HCT116 (cell line): ENCODE measurements at regions not wholly inside any gene's neighbourhood (a gene's known extent, or its start where the extent isn't known, plus 50 kb on each side); places are given as distances from the start of the nearest gene placed in this dataset.

ENCODE experiments used
- ATAC-seq: fragments of 200-7000 bp; cut with Tn5 transposase; 2 replicates; pipeline ENCODE4 v1.9.1; 2020; ENCODE audit warnings: mild to moderate bottlenecking, moderate library complexity
- BruUV-seq: library from RNA; stranded (reverse); fragments of 400-500 nt; replicated peaks from 2 replicates; lab custom pipeline; 2021; lab: Mats Ljungman, UMichigan
- CTCF ChIA-PET: fragments of 300-600 bp; sonication (Branson Sonifier 250); formaldehyde crosslinking; loops from one replicate; lab custom pipeline; 2021; ENCODE audit warnings: antibody characterized with exemption; lab: Charles Lee
- POLR2A ChIA-PET: fragments of 300-600, 350-600 bp; sonication (Branson Sonifier 250); formaldehyde crosslinking; loops from one replicate; lab custom pipeline; 2021; ENCODE audit warnings: antibody characterized with exemption; lab: Charles Lee
- RAD21 ChIA-PET, 2 experiments: fragments of 300-600 bp; sonication (Branson Sonifier 250); formaldehyde crosslinking; loops; one replicate each; lab custom pipeline; 2023; ENCODE audit warnings: low total read pairs in 2 of 2; ENCODE audit not compliant: uncharacterized antibody in 2 of 2, unreplicated experiment in 2 of 2, low non-redundant PET in 1 of 2; lab: Charles Lee
- DNase-seq: peaks from one replicate; pipeline ENCODE4 v3.0.0-alpha.2; 2010; ENCODE audit warnings: low read depth, low spot score
- H2AFZ ChIP-seq: fragments of 200-600 bp; shearing (Covaris generic), sonication (generic); 2 replicates; pipeline ENCODE4 v1.6.1; 2017; ENCODE audit warnings: low read depth, mixed run types, mixed read lengths, antibody characterized with exemption, low read length; ENCODE audit not compliant: poor library complexity, severe bottlenecking
- H3K27ac ChIP-seq: 2 replicates; pipeline ENCODE4 v1.5.1; 2012; ENCODE audit warnings: low read depth, low read length
- H3K27me3 ChIP-seq: fragments of 200-600 bp; sonication (generic); 2 replicates; pipeline ENCODE4 v1.6.1; 2016; ENCODE audit warnings: mixed run types, low read length, mixed read lengths; ENCODE audit not compliant: insufficient read depth
- H3K36me3 ChIP-seq, 2 experiments: fragments of 200-500 bp in 1 of 2; fragments of 200-600 bp in 1 of 2; sonication (Bioruptor generic) in 1 of 2; sonication (generic) in 1 of 2; 2 replicates each; pipeline versions ENCODE4 v1.5.1 to v1.6.1; 2014 to 2016; ENCODE audit warnings: low read length in 2 of 2, inconsistent platforms in 1 of 2, mixed read lengths in 1 of 2, mixed run types in 1 of 2; ENCODE audit not compliant: insufficient read depth in 2 of 2, control insufficient read depth in 1 of 2
- H3K4me1 ChIP-seq, 2 experiments: fragments of 200-600 bp in 1 of 2; sonication (generic) in 1 of 2; 2 replicates each; pipeline versions ENCODE4 v1.5.1 to v1.6.1; 2012 to 2017; ENCODE audit warnings: low read length in 2 of 2, inconsistent platforms in 1 of 2, mild to moderate bottlenecking in 1 of 2, mixed read lengths in 1 of 2, mixed run types in 1 of 2, moderate library complexity in 1 of 2; ENCODE audit not compliant: insufficient read depth in 2 of 2, control insufficient read depth in 1 of 2
- H3K4me2 ChIP-seq: fragments of 200-600 bp; sonication (generic); 2 replicates; pipeline ENCODE4 v1.6.1; 2017; ENCODE audit warnings: mixed run types, low read length, mixed read lengths
- H3K4me3 ChIP-seq, 2 experiments: fragments of 200-600 bp in 1 of 2; sonication (generic) in 1 of 2; replicated peaks in 1 of 2; 2 replicates each; pipeline ENCODE4 v1.5.1; 2011 to 2016; ENCODE audit warnings: low read length in 2 of 2, control low read depth in 1 of 2, low read depth in 1 of 2, mild to moderate bottlenecking in 1 of 2, mixed read lengths in 1 of 2, mixed run types in 1 of 2
- H3K79me2 ChIP-seq: fragments of 200-600 bp; sonication (generic); 2 replicates; pipeline ENCODE4 v1.6.1; 2017; ENCODE audit warnings: mild to moderate bottlenecking, mixed run types, low read length, moderate library complexity, mixed read lengths; ENCODE audit not compliant: insufficient read depth
- H3K9ac ChIP-seq: fragments of 200-600 bp; sonication (generic); 2 replicates; pipeline ENCODE4 v1.6.1; 2016; ENCODE audit warnings: low read length, mixed read lengths
- H3K9me2 ChIP-seq: fragments of 200-600 bp; sonication (generic), shearing (Covaris generic); 2 replicates; pipeline ENCODE4 v1.6.1; 2017; ENCODE audit warnings: mixed run types, mild to moderate bottlenecking, moderate library complexity; ENCODE audit not compliant: insufficient read depth
- H3K9me3 ChIP-seq, 2 experiments: fragments of 200-500 bp in 1 of 2; fragments of 200-600 bp in 1 of 2; sonication (Bioruptor generic) in 1 of 2; sonication (generic) in 1 of 2; 2 replicates each; pipeline ENCODE4 v1.6.1; 2014 to 2017; ENCODE audit warnings: low read length in 2 of 2, mixed read lengths in 2 of 2, inconsistent platforms in 1 of 2, low read depth in 1 of 2, mild to moderate bottlenecking in 1 of 2, mixed run types in 1 of 2, moderate library complexity in 1 of 2; ENCODE audit not compliant: control insufficient read depth in 1 of 2, insufficient read depth in 1 of 2
- H4K20me1 ChIP-seq: fragments of 200-600 bp; sonication (generic), shearing (Covaris generic); 2 replicates; pipeline ENCODE4 v1.6.1; 2017; ENCODE audit warnings: mixed run types, mild to moderate bottlenecking, moderate library complexity; ENCODE audit not compliant: insufficient read depth
- ELF1 ChIP-seq: IDR thresholded peaks from 2 replicates; pipeline ENCODE4 v1.6.1; 2012; ENCODE audit warnings: low read depth, borderline replicate concordance
- FOSL1 ChIP-seq: IDR thresholded peaks from 2 replicates; pipeline ENCODE4 v1.6.1; 2012; ENCODE audit warnings: low read depth
- SP1 ChIP-seq: IDR thresholded peaks from 2 replicates; pipeline ENCODE4 v1.6.1; 2012; ENCODE audit warnings: low read depth
- intact Hi-C: fragments of 100-400 bp; cut with micrococcal nuclease; formaldehyde crosslinking; loops from 2 replicates; pipeline ENCODE4 v1.10.0; 2022
- TF ChIP-seq, protein P1 (sequence below): IDR thresholded peaks from 2 replicates; pipeline ENCODE4 v1.6.1; 2012

GRCh38 chr5:53237876-53238275 lies 128.3 kb upstream of the MOCS2 start:
- intact Hi-C loops, result no loop called here

GRCh38 chr5:53239301-53239990 lies 129.9 kb upstream of the MOCS2 start:
- POLR2A ChIA-PET, result no interaction called here
- TF ChIP-seq, protein P1, sequence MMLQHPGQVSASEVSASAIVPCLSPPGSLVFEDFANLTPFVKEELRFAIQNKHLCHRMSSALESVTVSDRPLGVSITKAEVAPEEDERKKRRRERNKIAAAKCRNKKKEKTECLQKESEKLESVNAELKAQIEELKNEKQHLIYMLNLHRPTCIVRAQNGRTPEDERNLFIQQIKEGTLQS, result no peak
- no peak for TF ChIP-seq FOSL1
- TF ChIP-seq SP1, result no peak
- Histone ChIP-seq H3K4me1 (no peaks in the 10 kb centered on the region), H3K27ac (no peak overlapping the region), H3K4me2 (no peak overlapping the region), H3K4me3 (no peak overlapping the region), H3K79me2 (no peaks in the 10 kb centered on the region), H3K27me3 (no peaks in the 10 kb centered on the region), H2AFZ (no peak overlapping the region), H3K9me2 (no peaks in the 10 kb centered on the region), H3K9ac (no peak overlapping the region), H4K20me1 (no peaks in the 10 kb centered on the region), H3K36me3 (no peaks in the 10 kb centered on the region), H3K9me3 (no peaks in the 10 kb centered on the region)
- BruUV-seq, result no TSS peak
- RAD21 ChIA-PET, result no interaction called here
- CTCF ChIA-PET, result no interaction called here
- intact Hi-C loops, result no loop called here
- DNase-seq (no peak), ATAC-seq (no peak)

More at GRCh38 chr5:53237876-53238275, 128.3 kb upstream of the MOCS2 start:
- no peaks in the 10 kb centered on the region for H4K20me1 ChIP-seq
- H3K9ac ChIP-seq, result no peak overlapping the region
- H3K27me3 ChIP-seq, result no peaks in the 10 kb centered on the region
- no peaks in the 10 kb centered on the region for H3K36me3 ChIP-seq
- H3K27ac ChIP-seq, result no peak overlapping the region
- ChIA-PET CTCF (no interaction called here), RAD21 (no interaction called here), POLR2A (no interaction called here)
- H3K9me3 ChIP-seq, result no peaks in the 10 kb centered on the region
- ATAC-seq (no peak), DNase-seq (no peak)
- H3K79me2 ChIP-seq, result no peaks in the 10 kb centered on the region
- no peak overlapping the region for H2AFZ ChIP-seq
- H3K4me1 ChIP-seq, result no peaks in the 10 kb centered on the region
- TF ChIP-seq ELF1, result no peak
- no TSS peak for BruUV-seq
- no peaks in the 10 kb centered on the region for H3K9me2 ChIP-seq
- H3K4me2 ChIP-seq, result no peak overlapping the region
- H3K4me3 ChIP-seq, result no peak overlapping the region
